ENCODE measurements at regions not wholly inside any gene's neighbourhood (a gene's known extent, or its start where the extent isn't known, plus 50 kb on each side); places are given as distances from the start of the nearest gene placed in this dataset.

GRCh38 chr3:120544361-120544760 lies 51.8 kb upstream of the NDUFB4 start:
- DNase-seq: no peak

DNA sequence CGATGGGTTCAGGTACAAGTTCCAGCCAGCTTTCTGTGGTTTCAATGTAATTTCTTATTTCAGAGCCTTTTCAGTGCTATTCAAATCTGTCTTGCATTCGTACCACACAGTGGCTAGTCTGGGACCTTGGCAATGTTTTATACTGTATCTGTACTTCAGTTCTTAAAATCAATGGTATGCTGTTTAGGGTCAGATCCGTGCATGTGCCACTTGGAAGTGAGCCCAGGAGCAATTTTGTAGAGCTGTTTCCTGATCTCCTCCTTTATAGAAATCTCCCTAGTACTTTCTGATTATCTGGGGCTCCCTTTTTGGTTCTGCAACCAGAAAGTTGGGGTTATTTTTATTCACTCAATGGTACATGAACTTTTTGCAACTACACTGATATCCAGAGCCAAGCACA lies 59.5 kb upstream of the NDUFB4 start:
- DNase-seq: no peak

- DNase-seq: no peak
Measured at GRCh38 chr3:120532969-120533368, 63.2 kb upstream of the NDUFB4 start.

GRCh38 chr3:120528163-120528562 lies 68.0 kb upstream of the NDUFB4 start:
- no peak for DNase-seq

- DNase-seq: no peak
Measured at GRCh38 chr3:120526011-120526870, 69.9 kb upstream of the NDUFB4 start.

DNA sequence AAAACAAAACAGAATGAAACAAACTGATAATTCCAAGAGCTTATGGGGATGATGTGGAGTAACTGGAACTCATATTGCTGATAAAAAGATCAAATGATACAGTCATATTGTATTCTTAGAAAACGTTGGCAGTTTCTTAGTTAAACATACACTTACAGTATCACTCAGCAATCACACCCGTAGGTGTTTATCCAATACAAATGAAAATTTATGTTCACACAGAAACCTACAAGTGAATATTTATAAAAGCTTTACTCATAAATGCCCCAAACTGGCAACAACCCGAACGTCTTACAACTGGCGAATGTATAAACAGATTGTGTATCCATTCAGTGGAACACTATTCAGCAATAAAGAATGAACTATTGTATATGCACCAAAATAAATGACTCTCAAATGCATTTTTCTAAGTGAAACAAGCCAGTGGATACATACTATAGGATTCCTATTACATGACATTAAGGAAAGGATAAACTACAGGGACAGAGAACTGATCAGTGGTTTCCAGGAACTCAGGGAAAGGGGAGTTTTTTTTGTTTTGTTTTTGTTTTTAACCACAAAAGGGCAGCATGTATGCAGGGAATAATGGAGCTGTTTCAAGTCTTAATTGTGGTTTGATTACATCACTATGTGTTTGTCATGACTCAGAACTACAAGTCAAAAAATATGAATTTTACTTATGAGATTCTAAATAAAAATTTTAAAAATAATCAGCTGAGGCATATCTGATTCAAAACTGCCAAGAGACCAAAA lies 71.8 kb upstream of the NDUFB4 start:
- no peak for DNase-seq

- no peak for DNase-seq
Measured at GRCh38 chr3:120516136-120516535, 65.3 kb upstream of the FSTL1 start.

DNA sequence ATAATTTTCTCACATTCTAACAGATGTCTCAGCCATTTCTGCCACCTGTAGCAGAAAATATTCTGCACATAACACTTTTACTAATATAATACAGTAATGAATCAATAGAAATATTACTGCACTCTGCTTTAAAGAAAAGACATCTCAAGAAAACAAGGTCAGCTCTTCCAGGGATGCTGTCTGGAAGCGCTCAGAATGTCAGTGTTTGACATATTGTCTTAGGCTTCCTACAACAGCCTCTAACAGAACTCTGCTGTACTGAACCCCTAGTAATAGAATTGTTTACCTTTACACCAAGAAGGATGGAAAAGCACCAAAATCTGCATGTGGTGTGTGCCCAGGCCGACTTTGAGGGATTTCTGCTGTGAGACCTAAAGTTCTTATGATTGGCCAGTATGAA lies 61.9 kb upstream of the FSTL1 start:
- DNase-seq: no peak

DNA sequence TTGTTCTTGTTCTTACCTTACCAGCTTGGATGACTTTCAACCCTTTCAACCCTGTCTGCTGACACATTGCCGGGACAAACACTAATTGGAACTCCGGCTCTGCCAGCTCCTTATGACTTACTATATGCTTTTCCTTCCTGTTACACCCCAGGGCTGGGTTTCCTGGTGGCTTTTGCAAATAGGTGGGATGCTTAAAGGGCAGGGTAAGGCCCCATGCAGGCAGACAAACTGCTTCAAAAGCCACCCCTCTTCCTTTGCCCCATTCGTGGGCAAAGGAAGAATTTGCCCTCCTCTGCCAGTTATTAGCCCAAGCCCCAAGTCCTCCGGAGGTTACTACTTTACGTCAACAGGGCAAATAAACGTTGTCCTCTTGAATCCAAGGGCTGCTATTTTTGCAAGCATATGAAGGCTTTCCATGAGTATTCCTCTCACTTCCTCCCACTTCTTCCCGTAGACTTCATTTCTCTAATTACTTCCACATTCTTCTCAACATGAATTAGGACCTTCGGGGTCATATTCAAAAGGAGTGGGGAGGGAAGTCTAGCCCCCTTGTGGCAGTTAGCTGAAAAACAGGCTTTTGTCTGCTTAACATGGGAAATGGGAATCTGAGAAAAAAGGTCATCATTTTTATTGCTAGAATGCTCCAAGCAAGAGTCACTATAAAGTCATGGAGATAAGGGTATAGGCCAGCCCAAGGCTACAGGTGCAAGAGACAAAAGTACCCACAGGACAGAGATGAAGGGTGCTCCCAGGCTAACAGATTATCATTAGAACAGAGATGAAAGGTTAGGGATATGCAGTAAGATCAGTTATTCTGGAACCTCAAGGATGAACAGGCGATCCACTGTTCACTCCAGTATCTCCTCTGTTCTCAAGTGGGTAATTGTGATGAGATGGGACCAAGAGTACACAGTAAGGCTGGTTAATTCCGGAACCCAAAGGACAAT lies 56.3 kb upstream of the FSTL1 start:
- peak; percentile 43 to 61 for DNase-seq

DNA sequence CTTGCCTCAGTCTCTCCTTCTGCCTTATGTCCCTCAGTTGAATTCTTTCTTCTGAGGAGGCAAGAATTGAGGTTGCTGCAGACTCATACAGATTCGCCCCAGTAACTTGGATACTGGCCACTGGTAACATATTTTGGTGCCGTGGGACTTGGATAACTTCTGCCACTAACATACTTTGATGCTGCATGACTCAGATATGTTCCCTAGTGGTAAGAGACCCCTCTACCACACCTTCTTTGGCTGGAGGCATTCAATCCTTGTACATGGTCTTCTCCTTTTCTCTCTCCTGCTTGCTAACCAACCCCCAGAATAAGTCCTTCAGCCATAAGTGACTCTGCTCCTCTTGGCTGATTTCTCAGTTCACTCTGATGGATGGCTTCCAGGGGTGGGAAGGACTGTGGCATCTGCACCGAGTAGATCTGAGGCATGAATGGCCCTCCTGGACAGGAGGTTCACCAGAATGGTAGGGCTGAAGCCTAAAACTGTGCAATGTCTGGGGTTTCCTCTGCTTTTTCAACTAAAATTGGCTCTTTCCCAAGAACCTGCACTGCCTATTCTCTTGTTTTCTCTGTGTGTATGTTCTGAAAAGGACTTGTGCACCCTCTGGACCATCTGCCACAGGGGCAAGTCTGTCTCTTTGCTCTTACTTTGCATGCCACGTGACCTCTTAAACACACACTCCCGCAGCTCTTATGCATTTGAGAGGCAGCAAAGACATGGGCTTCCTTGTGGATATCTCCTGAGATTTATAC lies 55.5 kb upstream of the FSTL1 start:
- DNase-seq: no peak

DNA sequence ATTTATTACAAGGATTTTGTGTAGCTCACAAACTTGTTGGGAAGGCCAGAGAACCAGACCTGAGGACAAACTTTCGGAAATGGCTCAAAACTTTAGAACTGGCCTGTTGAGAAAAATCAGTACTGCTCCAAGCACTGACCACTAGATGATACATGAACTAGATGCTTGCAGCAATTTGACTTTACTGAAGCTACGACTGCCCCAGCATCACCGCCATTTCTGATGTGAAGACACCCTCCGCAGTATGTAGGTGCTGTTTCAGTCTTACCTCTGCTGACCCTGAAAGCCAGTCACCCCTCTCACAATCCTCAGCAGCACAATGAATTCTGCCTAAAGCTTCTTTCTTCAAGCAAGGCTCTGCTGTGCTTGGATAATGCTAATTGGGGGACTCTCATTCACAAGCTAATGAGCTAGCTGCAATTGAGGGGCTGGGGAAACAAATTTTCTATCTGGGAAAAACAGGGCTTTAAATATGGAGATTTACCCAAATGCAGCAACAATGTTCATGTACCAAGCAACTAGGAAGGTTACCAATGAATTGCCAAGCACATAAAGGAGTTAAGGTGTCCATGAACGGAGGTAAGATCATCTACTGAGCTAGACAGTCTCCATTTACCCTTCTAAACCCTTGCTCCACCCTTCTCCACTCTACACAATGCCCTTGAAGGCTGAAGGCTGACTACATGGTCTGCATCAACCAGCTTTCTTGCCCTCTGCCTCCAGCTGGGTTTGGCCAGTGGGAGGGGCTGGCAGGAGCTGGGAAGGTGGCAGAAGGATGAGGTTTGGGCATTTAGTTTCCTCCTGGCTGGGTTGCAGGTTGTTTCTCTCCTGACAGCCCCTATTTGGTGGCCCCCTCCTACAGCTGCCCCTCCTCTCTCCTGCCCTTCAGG lies 53.2 kb upstream of the FSTL1 start:
- DNase-seq: no peak

DNA sequence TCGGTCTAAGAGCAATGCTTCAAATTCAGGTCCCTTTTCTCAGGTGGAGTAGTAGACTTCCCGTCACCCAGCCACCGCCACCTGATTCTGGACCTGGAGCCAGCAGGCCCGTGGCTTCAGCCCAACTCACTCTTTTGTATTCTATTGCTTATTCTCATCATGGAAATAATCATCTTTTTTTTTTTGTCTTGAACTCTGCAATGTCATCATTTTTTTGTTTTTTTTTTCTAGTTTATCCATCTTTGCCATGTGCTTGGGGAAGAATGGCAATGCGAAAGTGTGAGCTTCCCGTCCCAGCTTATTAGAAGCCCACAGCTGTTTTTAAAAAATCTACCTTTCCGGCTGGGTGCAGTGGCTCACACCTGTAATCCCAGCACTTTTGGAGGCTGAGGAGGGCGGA lies 51.3 kb upstream of the FSTL1 start:
- no peak for DNase-seq
